GM12878 (cell line): ENCODE measurements at regions not wholly inside any gene's neighbourhood (a gene's known extent, or its start where the extent isn't known, plus 50 kb on each side); places are given as distances from the start of the nearest gene placed in this dataset.

Source experiments
- ATAC-seq: fragments of 200-7000 bp; cut with Tn5 transposase; 3 replicates; pipeline ENCODE4 v1.9.1; 2020; ENCODE audit warnings: mild to moderate bottlenecking, moderate library complexity
- BruUV-seq: library from RNA; stranded (reverse); fragments of 400-500 nt; replicated peaks from 2 replicates; lab custom pipeline; 2021; lab: Mats Ljungman, UMichigan
- CTCF ChIA-PET: fragments of 300-600 bp; sonication (Branson Sonifier 250); formaldehyde crosslinking; extraction: SDS; loops from one replicate; lab custom pipeline; 2021; ENCODE audit warnings: inconsistent platforms; lab: Yijun Ruan, JAX
- POLR2A ChIA-PET: fragments of 350-600 bp; formaldehyde crosslinking; extraction: SDS; loops from one replicate; lab custom pipeline; 2021; ENCODE audit warnings: inconsistent platforms; lab: Charles Lee
- RAD21 ChIA-PET: fragments of 300-600 bp; sonication (Branson Sonifier 250); formaldehyde crosslinking; loops from one replicate; lab custom pipeline; 2023; ENCODE audit warnings: antibody characterized with exemption; ENCODE audit not compliant: unreplicated experiment; lab: Charles Lee
- SMC1A ChIA-PET: fragments of 300-600 bp; sonication (Branson Sonifier 250); formaldehyde crosslinking; loops from one replicate; lab custom pipeline; 2023; ENCODE audit not compliant: unreplicated experiment, uncharacterized antibody; lab: Charles Lee
- DNase-seq: peaks from one replicate; pipeline ENCODE4 v3.0.0-alpha.2; 2011; ENCODE audit warnings: low read depth, low spot score
- FAIRE-seq: peaks from 3 replicates; lab custom pipeline; 2011; peaks lifted over from hg19 to GRCh38; lab: Jason Lieb, UNC
- H2AFZ ChIP-seq: 2 replicates; pipeline ENCODE4 v1.6.0; 2011; ENCODE audit warnings: low read depth, low read length, control low read depth; ENCODE audit not compliant: control insufficient read depth
- H3K27ac ChIP-seq: 2 replicates; pipeline ENCODE4 v1.5.1; 2011; ENCODE audit warnings: control low read depth; ENCODE audit not compliant: control insufficient read depth, insufficient read depth
- H3K27me3 ChIP-seq, 2 experiments: replicated peaks in 1 of 2; 2 replicates each; pipeline versions ENCODE4 v1.6.0 to v1.6.1; 2011; ENCODE audit warnings: low read length in 1 of 2; ENCODE audit not compliant: control insufficient read depth in 2 of 2, insufficient read depth in 2 of 2
- H3K36me3 ChIP-seq, 2 experiments: 2 replicates each; pipeline ENCODE4 v1.5.1; 2011; ENCODE audit warnings: low read length in 1 of 2; ENCODE audit not compliant: control insufficient read depth in 2 of 2, insufficient read depth in 2 of 2
- H3K4me1 ChIP-seq: 2 replicates; pipeline ENCODE4 v1.6.1; 2011; ENCODE audit warnings: mild to moderate bottlenecking, low read length, moderate library complexity, mixed read lengths; ENCODE audit not compliant: control insufficient read depth, insufficient read depth
- H3K4me2 ChIP-seq: 2 replicates; pipeline ENCODE4 v1.6.0; 2011; ENCODE audit warnings: control low read depth; ENCODE audit not compliant: control insufficient read depth, insufficient read depth
- H3K4me3 ChIP-seq: fragments of 200-600 bp; sonication (generic); 2 replicates; pipeline ENCODE4 v1.5.1; 2016
- H3K79me2 ChIP-seq: 2 replicates; pipeline ENCODE4 v1.6.0; 2011; ENCODE audit warnings: low read length; ENCODE audit not compliant: control insufficient read depth, insufficient read depth
- H3K9ac ChIP-seq: 2 replicates; pipeline ENCODE4 v1.8.0; 2011; ENCODE audit warnings: low read length, control low read depth, mixed read lengths; ENCODE audit not compliant: control insufficient read depth, insufficient read depth
- H3K9me3 ChIP-seq: replicated peaks from 3 replicates; pipeline ENCODE4 v1.5.1; 2011; ENCODE audit warnings: mild to moderate bottlenecking, low read length; ENCODE audit not compliant: control insufficient read depth, insufficient read depth
- H4K20me1 ChIP-seq: 2 replicates; pipeline ENCODE4 v1.6.0; 2011; ENCODE audit not compliant: control insufficient read depth, insufficient read depth
- CREB1 ChIP-seq: IDR thresholded peaks from 2 replicates; pipeline ENCODE4 v1.6.1; 2012; ENCODE audit warnings: low read depth, mild to moderate bottlenecking, inconsistent platforms
- JUND ChIP-seq: IDR thresholded peaks from 2 replicates; pipeline ENCODE4 v1.6.1; 2012; ENCODE audit warnings: low read depth, mild to moderate bottlenecking, low read length, improper control_type of control experiment, moderate library complexity
- USF1 ChIP-seq: IDR thresholded peaks from 2 replicates; pipeline ENCODE4 v1.6.1; 2011; ENCODE audit warnings: borderline replicate concordance, low read depth, mild to moderate bottlenecking, moderate library complexity, mixed read lengths, low read length; ENCODE audit not compliant: insufficient read depth; ENCODE audit errors: extremely low read length
- ZNF687 ChIP-seq: fragments of 450-650 bp; IDR thresholded peaks from 2 replicates; pipeline ENCODE4 v1.6.1; 2017; ENCODE audit warnings: mild to moderate bottlenecking, moderate library complexity
- WGBS: methylation state at CpG from one replicate; pipeline ENCODE4 v1.1.6; 2016; ENCODE audit warnings: low lambda C conversion rate; ENCODE audit not compliant: insufficient replicate concordance, insufficient coverage; ENCODE audit errors: missing lambda C conversion rate; 5-methylcytosine and 5-hydroxymethylcytosine counted together
- in situ Hi-C: fragments of 300-500 bp; cut with MboI; formaldehyde crosslinking; loops from 9 replicates; pipeline ENCODE4 v1.14.3; 2018; ENCODE audit warnings: mixed read lengths
- intact Hi-C: fragments of 100-400 bp; cut with micrococcal nuclease; formaldehyde crosslinking; loops from one replicate; pipeline ENCODE4 v1.14.2; 2022; ENCODE audit not compliant: unreplicated experiment
- TF ChIP-seq, protein P1 (sequence below): fragments of 450-650 bp; formaldehyde crosslinking; IDR thresholded peaks from 2 replicates; pipeline ENCODE4 v1.5.0; 2022; ENCODE audit warnings: mild to moderate bottlenecking, missing genetic modification characterization

GRCh38 chr22:46087816-46088277, 62.5 kb upstream of the PPARA start (continued):
- TF ChIP-seq, protein P1, sequence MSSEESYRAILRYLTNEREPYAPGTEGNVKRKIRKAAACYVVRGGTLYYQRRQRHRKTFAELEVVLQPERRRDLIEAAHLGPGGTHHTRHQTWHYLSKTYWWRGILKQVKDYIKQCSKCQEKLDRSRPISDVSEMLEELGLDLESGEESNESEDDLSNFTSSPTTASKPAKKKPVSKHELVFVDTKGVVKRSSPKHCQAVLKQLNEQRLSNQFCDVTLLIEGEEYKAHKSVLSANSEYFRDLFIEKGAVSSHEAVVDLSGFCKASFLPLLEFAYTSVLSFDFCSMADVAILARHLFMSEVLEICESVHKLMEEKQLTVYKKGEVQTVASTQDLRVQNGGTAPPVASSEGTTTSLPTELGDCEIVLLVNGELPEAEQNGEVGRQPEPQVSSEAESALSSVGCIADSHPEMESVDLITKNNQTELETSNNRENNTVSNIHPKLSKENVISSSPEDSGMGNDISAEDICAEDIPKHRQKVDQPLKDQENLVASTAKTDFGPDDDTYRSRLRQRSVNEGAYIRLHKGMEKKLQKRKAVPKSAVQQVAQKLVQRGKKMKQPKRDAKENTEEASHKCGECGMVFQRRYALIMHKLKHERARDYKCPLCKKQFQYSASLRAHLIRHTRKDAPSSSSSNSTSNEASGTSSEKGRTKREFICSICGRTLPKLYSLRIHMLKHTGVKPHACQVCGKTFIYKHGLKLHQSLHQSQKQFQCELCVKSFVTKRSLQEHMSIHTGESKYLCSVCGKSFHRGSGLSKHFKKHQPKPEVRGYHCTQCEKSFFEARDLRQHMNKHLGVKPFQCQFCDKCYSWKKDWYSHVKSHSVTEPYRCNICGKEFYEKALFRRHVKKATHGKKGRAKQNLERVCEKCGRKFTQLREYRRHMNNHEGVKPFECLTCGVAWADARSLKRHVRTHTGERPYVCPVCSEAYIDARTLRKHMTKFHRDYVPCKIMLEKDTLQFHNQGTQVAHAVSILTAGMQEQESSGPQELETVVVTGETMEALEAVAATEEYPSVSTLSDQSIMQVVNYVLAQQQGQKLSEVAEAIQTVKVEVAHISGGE (CRISPR knock-in tag): no peak
- TF ChIP-seq USF1: no peak

DNA sequence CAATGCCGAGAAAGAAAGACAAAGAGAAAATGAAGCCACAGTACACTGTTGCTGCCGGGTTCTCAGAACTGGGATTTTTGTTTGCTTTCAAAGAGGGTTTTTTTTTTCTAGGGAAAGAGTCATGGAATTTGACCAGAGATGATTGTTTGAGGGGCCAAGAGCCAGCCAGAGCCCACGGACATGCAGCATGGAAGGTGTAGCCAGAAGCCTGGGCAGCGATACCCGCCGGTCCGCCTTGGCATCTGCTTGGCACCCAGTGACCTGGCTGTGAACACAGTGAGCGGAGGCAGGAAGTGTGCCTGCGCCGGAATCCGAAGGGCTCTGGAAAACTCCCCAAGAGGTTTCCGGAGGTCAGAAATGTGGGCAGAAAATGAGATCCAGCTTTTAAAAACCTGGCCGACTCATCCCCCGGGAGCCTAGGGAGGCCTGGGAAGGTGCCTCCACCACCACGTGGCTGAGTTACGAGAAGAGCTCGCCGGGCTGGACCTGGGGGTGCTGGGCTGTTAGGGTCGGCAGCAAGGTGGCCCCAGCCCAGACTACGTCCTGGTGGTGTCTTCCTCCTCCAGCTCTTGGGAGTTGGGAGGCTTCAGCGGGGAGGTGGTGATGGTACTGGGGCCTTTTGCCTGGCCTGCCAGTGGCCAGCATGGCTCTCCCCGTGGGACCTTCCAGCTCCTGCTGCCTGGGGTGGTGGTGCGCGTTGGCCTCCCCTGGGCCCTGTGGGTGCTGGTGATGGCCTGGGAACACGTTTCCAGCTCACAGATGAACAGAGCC, 61.6 kb upstream of the PPARA start:
- SMC1A ChIA-PET: interaction anchor here (0.5 kb wide), 1 partner anchor 262 kb away, joined by 4 read pairs; no protein-coding TSS in a partner anchor
- no peak for ATAC-seq

More for the DNA sequence above, 61.6 kb upstream of the PPARA start:
- no peaks in the 10 kb centered on the region for H3K9me3 ChIP-seq
- H3K9ac ChIP-seq: no peak overlapping the region
- intact Hi-C loops (no loop called here), in situ Hi-C loops (no loop called here)
- 88% methylated on average over 24 of the region's 25 CpGs for WGBS
- no peak overlapping the region for H3K4me2 ChIP-seq
- no peaks in the 10 kb centered on the region for H3K4me1 ChIP-seq
- DNase-seq (no peak), FAIRE-seq (no peak)
- H4K20me1 ChIP-seq: no peaks in the 10 kb centered on the region
- no peaks in the 10 kb centered on the region for H3K79me2 ChIP-seq
- BruUV-seq: no TSS peak
- H3K36me3 ChIP-seq: no peaks in the 10 kb centered on the region
- RAD21 ChIA-PET: interaction anchor here (0.6 kb wide), 1 partner anchor 514 kb away, joined by 3 read pairs; no protein-coding TSS in a partner anchor
- H3K27me3 ChIP-seq: no peaks in the 10 kb centered on the region
- H3K4me3 ChIP-seq: no peak overlapping the region
- no peak overlapping the region for H2AFZ ChIP-seq
- H3K27ac ChIP-seq: no peak overlapping the region
- POLR2A ChIA-PET: no interaction called here
- CTCF ChIA-PET: interaction anchor here (1.0 kb wide), 1 partner anchor 83 kb away, joined by 3 read pairs; no protein-coding TSS in a partner anchor
- no peak for TF ChIP-seq CREB1
- no peak for TF ChIP-seq ZNF687
- TF ChIP-seq JUND: no peak
